GM19324 (cell line): ENCODE measurements at regions not wholly inside any gene's neighbourhood (a gene's known extent, or its start where the extent isn't known, plus 50 kb on each side); places are given as distances from the start of the nearest gene placed in this dataset.
A peak's percentile ranks its signal among the peaks of the same experiment; 100 is the strongest.

Experiments
- ATAC-seq: cut with Tn5 transposase; IDR thresholded peaks from one replicate; pipeline ENCODE4 v1.9.1; 2021; ENCODE audit warnings: mild to moderate bottlenecking, moderate library complexity; ENCODE audit not compliant: unreplicated experiment, low FRiP score

GRCh38 chr12:98359856-98360255 lies 155.5 kb upstream of the TMPO start:
- ATAC-seq = no peak

- no peak for ATAC-seq
These were observed 155.0 kb upstream of the TMPO start for GRCh38 chr12:98360401-98360800.

GRCh38 chr12:98369581-98369980 lies 145.8 kb upstream of the TMPO start:
- no peak for ATAC-seq

GRCh38 chr12:98370976-98371375 lies 144.4 kb upstream of the TMPO start:
- no peak for ATAC-seq

- ATAC-seq = no peak
These were observed 144.0 kb upstream of the TMPO start for GRCh38 chr12:98371419-98371818.

- no peak for ATAC-seq
These were observed 142.9 kb upstream of the TMPO start for GRCh38 chr12:98372340-98373024.

- no peak for ATAC-seq
These were observed 142.3 kb upstream of the TMPO start for GRCh38 chr12:98373025-98373554.

GRCh38 chr12:98374007-98374406 lies 141.4 kb upstream of the TMPO start:
- ATAC-seq = no peak

GRCh38 chr12:98379106-98379505 lies 136.3 kb upstream of the TMPO start:
- ATAC-seq = no peak

- ATAC-seq = no peak
These were observed 129.7 kb upstream of the TMPO start for GRCh38 chr12:98385641-98386040.

- no peak for ATAC-seq
These were observed 127.9 kb upstream of the TMPO start for GRCh38 chr12:98387444-98387843.

GRCh38 chr12:98388126-98388525 lies 127.3 kb upstream of the TMPO start:
- ATAC-seq = no peak

GRCh38 chr12:98389593-98389992 lies 125.8 kb upstream of the TMPO start:
- no peak for ATAC-seq

GRCh38 chr12:98397323-98398105 lies 117.9 kb upstream of the TMPO start:
- ATAC-seq = peak; percentile 90

- no peak for ATAC-seq
These were observed 115.9 kb upstream of the TMPO start for GRCh38 chr12:98399532-98399931.

GRCh38 chr12:98401427-98401826 lies 114.0 kb upstream of the TMPO start:
- ATAC-seq = no peak

GRCh38 chr12:98402091-98402490 lies 113.3 kb upstream of the TMPO start:
- ATAC-seq = no peak

GRCh38 chr12:98402671-98403070 lies 112.7 kb upstream of the TMPO start:
- no peak for ATAC-seq

- ATAC-seq = no peak
These were observed 112.0 kb upstream of the TMPO start for GRCh38 chr12:98403385-98403784.

- no peak for ATAC-seq
These were observed 111.5 kb upstream of the TMPO start for GRCh38 chr12:98403936-98404335.

GRCh38 chr12:98405805-98406366 lies 109.5 kb upstream of the TMPO start:
- ATAC-seq = no peak
